LoVo (cell line): ENCODE measurements at regions not wholly inside any gene's neighbourhood (a gene's known extent, or its start where the extent isn't known, plus 50 kb on each side); places are given as distances from the start of the nearest gene placed in this dataset.
"Not testable (repeated sequence)": the region's sequence is repeated elsewhere in the genome, so short reads cannot be mapped to it uniquely, and the experiment has no call there.

ENCODE experiments used
- DNase-seq: peaks from one replicate; pipeline ENCODE4 v3.0.0-alpha.2; 2016; ENCODE audit warnings: low spot score

GRCh38 chr14:44453433-44454171 lies 53.5 kb downstream of the FSCB start:
- no peak for DNase-seq

- DNase-seq = not testable (repeated sequence)
Observed at GRCh38 chr14:44450232-44450631, 56.9 kb downstream of the FSCB start.

- no peak for DNase-seq
Observed at GRCh38 chr14:44449680-44450079, 57.4 kb downstream of the FSCB start.

DNA sequence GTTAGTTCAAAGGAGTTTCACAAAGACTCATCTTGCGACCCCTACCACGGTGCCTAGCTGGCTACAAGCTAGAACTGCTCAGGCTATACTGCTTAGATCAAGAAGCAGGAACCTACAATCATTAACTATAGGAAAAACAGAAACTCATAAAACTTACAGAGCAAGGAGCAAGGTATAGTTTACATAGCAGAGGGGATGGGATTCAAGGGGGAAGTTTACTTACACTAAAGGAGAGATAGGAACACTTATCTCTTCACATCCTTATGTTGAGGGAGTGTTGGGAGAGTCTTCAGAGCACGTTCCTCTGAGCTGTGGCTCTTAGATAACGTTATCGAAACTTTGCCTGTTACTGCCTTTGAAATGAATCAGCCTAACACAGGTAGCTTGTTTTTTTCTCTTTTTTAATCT lies 58.1 kb downstream of the FSCB start:
- DNase-seq = no peak

DNA sequence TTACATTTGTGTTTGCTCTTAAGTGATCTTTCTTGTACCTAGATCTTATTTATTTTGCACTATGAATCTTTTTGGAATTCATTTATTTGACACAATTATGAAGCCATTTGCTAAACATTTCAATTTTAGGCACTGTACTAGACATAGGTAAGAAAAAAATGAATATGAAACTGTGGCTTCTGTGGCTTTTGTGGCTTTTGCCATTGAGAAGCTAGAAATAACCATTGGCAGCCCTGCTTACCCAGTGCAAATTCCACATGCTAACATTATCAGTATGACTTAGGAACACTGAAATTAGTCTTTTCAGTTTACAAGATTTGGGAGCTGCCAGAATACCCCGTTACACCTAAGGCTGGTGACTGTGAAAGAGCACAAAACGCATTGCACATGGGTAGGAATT lies 60.1 kb downstream of the FSCB start:
- no peak for DNase-seq

- DNase-seq = no peak
Observed at GRCh38 chr14:44444454-44444853, 62.6 kb downstream of the FSCB start.

- DNase-seq = no peak
Observed at GRCh38 chr14:44438936-44439335, 68.1 kb downstream of the FSCB start.

GRCh38 chr14:44438221-44438620 lies 68.9 kb downstream of the FSCB start:
- no peak for DNase-seq

DNA sequence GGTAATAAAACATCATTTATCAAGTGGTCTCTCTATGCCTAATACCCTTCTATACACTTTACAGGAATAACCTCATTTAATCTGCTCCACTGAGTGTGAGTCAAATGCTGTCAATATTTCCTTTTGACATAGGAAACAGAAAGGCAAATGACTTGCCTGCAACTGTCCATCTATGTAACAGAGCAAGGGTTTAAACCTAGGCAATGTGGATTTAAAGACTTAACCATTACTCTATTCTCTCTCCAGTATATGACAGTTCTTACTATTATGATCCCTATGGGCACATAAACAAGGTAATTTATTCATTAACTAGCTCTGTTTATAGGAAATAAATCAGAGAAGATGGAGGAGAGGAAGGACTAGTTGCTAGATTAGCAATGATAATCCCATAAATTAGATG lies 70.6 kb downstream of the FSCB start:
- no peak for DNase-seq

DNA sequence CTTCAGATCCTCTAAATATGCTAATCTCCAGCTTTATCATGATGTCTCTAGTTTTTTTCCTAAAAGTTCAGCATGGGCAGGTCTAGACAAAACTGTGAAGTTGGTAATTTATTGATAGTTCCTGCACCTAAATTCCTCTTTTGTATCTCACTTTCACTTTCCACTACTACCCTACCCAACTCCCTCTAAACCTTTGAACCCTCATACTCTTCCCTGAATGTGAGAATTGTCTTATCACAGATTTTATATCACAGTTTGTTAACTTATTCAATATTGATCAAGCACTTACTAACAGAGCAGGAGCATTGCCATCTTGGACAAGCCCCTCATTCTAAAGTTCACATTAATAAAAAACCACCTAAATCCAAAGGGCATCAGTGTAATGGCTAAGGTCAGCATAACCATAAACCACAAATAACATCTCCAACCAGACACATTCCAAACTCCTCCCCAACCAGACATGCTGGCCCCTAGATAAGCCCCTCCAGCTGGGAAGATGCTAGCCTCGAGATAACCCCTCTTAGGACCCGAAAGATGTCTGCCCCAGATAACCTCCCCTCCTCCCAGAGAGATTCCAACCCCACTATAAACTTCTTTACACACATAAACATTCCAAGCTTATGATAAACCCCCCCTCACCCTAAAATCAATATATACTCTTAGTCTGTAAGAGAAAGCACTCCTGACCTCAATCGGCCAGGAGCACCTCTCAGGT lies 78.7 kb downstream of the FSCB start:
- no peak for DNase-seq

- DNase-seq = no peak
Observed at GRCh38 chr14:44422699-44423098, 84.4 kb downstream of the FSCB start.

GRCh38 chr14:44420226-44420625 lies 86.9 kb downstream of the FSCB start:
- DNase-seq = no peak

- no peak for DNase-seq
Observed at GRCh38 chr14:44418856-44419255, 88.2 kb downstream of the FSCB start.

DNA sequence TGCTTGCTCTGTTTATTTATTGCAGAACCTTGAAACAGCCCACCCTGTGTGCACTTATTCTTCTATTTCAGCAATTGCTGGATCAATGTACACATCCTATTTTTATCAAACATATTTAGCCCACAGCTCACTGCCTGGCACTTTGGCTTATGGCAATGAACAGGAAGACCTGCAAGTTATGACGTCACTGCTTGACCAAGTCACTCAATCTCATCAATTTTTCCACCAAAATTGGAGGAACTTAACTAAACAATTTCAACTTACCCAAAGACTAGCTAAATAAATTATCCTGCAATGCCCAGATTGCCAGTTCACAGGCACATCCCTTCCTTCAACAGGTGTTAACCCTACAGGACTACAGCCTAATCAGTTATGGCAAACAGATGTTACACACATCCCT lies 89.3 kb downstream of the FSCB start:
- DNase-seq = no peak

GRCh38 chr14:44414646-44415045 lies 92.4 kb downstream of the FSCB start:
- no peak for DNase-seq

DNA sequence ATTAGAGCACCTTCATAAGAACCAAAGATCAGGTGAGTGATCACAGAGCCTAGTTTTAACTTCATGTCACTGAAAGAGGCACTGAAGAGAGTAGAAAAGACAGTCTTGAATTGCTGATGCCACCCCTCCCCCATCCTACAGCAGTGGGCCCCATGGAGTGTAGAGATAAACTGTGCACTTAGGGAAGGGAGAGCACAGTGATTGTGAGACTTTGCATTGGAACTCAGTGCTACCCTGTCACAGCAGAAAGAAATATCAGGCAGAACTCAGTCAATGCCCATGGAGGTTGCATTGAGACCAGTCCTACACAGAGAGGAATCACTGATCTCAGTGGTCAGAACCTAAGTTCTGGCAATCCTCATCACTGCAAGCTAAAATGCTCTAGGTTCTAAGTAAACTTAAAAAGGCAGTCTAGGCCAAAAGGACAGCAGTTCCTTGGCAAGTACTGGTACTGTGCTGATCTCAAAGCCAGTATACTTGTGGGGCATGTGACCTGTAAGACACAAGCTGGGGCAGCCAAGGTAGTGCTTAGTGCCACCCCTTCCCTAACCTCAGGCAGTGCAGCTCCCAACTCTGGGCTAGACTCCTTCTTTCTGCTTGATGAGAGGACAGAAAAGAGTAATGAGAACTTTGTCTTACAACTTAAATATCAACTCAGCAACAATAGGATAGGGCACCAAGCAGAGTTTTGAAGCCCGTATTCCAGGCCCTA lies 94.1 kb downstream of the FSCB start:
- no peak for DNase-seq

DNA sequence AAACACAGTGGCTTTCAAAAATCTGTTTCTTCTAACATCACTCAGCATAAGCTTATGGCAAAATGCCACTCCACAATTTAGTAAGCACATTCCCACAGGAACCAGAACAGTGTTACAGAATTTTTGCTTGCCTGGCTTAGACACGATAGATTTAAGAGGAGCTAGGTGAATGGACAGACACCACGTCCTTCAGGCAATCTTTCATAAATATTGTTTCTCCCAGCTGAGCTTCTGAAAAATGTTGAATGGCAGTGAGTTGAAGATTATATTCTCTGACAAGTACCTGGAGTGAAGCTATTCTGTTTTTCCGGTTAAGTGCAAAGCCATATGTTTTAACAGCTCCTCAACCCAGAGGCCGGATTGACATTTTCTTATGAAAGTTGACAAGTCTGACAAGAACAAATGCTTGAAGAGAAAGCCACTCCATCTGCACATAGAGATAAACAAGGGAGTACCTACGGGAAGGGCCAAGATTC lies 102.0 kb downstream of the FSCB start:
- DNase-seq = no peak

DNA sequence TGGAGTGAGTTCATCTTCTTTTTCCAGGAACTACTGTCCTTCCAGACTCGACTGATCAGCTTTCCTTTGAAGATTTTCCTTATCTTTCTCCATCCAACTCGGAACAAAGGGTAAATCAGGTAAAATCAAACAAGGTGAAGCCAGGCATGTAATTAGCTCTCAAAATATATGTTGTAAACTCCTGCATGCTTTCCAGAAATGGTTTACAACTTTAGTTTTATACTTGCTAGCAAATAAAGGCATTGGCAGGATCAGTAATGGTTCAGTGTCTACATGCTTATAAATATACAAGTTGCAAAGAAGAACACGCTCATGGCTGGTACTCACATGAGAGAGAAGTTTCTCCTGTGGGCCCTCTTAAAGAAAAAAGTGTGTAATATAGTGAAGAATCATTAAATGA lies 102.5 kb downstream of the FSCB start:
- DNase-seq = no peak

DNA sequence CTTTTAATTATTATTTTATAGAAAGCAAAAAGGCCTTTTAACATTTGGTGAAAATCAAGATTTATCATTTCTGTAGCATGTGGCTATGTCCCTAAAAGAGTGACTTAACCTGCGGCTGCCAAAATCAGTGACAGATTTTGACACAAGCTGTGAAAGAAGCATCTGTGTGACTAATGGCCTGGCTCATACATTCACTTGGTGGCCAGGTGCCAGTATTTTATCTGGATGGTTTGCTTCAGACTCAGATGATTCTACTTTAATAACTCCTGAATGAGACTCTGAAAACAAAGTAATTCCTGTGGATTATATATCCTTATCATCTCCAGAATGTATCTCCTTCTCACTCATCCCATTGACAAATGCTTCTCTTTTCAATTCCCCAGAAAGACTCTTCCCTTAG lies 103.0 kb downstream of the FSCB start:
- no peak for DNase-seq

DNA sequence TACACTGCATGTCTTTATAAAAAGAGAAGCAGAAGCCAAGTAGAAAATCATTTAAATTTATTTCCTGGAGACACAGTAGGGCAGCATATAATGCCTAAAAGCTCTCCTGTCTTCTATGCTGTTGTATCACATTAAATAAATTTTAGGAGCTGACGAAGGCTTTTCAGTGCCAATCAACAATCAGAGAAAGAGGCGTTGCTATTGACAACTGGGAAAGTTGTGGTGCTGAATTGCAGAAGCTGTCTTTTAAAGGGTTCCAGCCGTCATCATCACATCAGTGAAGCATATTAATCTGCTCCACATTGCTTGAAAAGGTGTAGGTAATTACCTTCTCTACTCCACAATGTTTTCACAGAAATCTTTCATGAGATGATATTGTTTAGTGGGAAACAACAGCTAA lies 103.9 kb downstream of the FSCB start:
- DNase-seq = no peak

DNA sequence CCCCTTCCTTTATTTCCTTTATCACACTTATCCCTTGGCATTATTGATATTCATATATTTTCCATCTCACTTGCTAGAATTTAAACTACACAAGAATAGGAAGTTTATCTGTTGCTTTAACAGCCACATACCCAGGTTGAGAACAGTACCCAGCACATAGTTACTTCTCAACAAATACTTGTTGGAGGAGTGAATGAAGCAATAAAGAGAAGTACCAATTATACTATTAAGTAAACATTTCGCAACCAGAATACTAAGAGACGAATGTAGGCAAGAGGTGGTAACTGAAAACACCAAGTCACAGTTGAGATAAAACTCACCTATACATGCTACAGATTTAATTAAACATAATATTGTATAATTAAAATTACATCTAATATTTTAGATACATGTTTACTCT lies 110.9 kb downstream of the FSCB start:
- DNase-seq = no peak

GRCh38 chr14:44392984-44393383 lies 114.1 kb downstream of the FSCB start:
- DNase-seq = no peak

GRCh38 chr14:44388306-44388705 lies 118.8 kb downstream of the FSCB start:
- DNase-seq = no peak
